COLO668 (cell line): ENCODE measurements at regions not wholly inside any gene's neighbourhood (a gene's known extent, or its start where the extent isn't known, plus 50 kb on each side); places are given as distances from the start of the nearest gene placed in this dataset.
A peak's percentile ranks its signal among the peaks of the same experiment; 100 is the strongest.

ENCODE experiments used
- DNase-seq: peaks from one replicate; lab custom pipeline; 2025; ENCODE audit not compliant: unreplicated experiment; lab: John Stamatoyannopoulos, UW

DNA sequence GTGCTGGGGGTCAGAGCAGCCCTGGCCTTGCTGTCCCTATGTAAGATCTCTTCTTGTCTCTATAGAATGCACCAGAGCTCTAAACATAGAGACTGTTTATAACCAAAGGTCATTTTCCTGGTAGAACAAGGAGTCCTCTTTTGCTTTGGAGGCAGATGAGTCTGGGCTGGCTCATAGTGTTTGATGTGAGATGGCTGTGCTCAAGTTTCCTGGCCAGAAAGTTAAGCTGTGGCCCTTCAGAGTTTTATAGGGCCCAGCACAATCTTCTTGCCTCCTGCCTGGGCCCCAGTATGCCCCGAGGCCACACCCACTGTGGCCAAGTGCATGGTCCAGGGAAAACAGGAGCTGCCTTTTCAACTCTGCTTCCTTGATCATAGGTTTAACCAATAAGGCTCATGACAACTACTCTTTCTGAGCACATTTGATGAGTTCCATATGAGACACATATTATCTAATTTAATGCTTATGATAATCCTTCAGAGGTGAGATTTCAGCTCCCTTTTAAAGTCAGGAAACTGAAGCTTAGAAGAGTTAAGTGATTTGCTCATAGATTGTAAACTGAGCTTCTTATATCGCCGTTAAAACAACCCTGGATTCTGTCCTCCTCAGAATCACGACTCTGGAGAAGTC is 66.3 kb downstream of the MYCN start:
- no peak for DNase-seq

DNA sequence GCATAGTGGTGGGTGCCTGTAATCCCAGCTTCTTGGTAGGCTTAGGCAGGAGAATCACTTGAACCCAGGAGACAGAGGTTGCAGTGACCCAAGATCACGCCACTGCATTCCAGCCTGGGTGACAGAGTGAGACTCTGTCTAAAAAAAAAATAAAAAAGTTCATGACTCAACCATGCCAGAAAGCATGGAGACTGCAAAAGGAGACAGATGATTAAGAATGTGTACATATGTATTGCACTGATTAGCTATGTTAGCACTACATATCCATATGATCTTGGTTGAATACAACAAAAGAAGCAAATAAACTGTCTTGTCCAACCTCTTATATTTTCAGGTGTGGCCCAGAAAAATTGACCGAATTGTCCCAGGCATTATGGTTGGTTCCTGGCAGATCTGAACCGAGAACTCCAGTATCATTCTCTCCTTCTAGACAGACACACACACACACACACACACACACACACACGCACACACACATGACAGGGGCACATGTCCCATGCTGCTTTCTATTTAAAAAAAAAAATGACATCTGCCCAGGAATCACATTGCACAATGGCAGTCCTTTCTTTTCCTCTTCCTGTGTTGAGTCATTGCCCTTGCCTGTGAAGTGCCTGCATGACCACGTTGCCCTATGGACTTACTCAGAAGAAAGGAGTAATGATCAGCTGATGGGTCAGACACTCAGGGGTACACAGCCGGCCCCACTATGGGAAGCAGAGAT is 65.6 kb downstream of the MYCN start:
- DNase-seq: peak; percentile 8

DNA sequence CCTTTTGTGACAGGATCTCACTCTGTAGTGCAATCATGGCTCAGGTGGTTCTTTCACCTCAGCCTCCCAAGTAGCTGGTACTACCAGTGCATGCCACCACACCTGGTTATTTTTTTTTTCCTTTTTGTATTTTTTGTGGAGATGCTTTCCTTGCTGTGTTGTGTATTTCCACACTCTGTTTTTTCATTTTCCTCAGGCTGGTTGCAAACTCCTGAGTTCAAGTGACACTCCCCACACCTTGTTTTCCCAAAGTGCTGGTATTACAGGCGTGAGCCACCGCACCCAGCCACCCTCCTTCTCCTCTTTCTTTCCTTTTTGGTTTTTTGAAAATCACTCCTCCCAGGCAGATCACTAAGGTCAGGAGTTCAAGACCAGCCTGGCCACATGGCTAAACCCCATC is 65.0 kb downstream of the MYCN start:
- no peak for DNase-seq

DNA sequence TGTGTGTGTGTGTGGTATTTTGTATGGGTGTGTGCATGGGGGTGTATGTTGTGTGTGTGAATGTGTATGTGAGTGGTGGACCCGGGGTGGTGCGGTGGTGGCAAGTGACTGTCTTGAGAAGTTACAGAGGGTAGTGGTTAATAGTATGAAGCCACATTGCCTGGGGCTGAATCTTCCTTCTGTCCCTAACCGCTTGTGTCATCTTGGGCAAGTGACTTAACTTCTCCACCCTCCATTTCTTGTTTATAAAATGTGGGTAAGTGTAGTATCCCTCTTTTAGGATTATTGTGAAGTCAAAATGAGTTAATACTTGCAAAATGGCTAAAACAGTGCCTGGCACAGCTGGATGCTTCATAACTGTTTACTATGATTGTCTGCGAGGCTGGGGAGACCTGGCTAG is 63.5 kb downstream of the MYCN start:
- no peak for DNase-seq

GRCh38 chr2:16003152-16003551 is 62.8 kb downstream of the MYCN start:
- DNase-seq: no peak

DNA sequence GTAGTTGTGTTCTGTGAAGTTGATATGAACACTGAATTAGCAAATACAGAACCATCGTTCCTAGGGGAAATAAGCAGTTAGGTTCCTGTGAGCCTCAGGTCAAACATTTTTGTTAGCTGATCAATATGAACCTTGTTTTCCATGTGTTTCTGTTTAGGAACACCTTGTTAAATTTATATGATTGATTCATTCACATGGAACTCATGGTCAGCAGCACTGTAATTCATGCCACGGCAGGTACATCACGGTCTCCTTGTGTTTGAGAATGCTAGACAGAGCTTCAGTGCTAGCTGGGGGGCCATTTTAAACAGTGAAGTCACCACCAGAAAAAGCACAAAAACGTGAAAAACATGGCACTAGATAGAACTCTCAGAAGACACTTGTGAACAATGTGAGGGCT is 62.2 kb downstream of the MYCN start:
- no peak for DNase-seq

DNA sequence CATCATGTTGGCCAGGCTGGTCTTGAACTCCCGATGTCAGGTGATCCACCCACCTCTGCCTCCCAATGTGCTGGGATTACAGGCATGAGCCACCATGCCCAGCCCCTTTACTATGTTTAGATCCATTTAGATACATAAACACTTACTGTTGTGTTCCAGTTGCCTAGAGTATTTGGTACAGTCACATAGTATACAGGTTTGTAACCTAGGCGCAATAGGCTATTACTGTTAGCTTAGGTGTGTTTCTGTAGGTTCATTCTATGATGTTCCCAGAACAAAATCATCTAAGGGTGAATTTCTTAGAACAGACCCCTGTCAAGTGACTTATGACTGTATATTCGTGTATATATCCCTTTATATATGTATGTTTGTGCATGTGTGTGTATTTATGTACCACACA is 61.8 kb downstream of the MYCN start:
- DNase-seq: no peak

DNA sequence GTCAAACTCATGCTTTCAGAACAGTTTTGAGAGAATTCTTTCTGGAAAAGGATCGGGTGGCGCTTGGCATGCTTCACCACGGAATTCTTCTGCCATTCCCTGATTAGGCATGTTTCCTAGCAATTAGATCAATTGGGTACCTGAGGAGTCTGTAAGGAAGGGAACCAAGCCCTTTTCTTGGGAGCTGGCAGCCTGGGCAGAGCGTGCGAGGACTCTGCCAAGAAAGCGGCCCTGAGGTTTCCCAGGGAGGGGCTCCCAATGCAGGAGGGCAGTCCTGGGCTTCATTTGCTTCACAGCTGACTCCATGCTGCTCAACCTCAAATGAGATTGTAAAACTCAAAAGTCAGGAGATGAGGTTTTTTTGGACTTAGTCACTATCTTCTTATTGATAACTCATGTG is 60.3 kb downstream of the MYCN start:
- DNase-seq: no peak

DNA sequence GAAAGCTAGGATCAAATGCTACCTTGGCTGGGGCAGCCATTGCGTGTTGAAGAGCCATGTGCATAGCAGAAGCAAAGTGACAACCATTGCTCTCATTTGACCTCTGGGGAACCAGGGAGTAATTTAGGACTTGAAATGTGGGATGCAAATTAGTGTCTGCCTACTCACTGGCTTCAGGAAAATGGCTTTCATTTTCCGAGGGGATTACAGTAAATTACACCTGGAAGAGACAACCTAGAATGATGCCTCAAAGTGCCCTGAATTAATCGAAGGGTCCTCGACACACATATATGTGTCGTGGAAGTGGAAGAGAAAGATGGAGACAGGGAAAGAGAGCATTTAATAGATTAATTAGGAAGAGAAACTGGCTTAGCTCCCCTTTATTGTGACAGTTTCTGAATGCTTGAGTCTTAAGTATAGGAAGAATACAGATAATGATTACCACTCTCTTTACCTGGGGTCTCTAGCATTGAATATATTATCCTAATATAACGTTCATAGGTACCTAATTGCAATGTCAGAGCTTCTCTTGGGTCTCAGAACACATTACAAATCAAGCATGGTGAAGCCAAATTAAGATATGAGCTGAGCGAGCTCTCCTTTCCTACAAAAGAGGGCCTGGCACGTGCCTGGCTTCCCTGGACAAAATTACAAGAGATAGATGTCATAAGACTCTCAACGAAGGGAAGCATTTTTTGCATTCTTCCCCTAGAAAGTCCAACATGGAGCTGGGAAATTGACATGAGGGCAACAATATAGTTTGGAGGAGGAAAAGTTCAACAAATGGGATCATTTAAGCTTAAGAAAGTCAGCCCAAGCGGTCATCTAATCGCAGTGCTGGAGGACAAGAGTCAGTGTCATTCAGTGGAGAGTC is 59.5 kb downstream of the MYCN start:
- DNase-seq: no peak

DNA sequence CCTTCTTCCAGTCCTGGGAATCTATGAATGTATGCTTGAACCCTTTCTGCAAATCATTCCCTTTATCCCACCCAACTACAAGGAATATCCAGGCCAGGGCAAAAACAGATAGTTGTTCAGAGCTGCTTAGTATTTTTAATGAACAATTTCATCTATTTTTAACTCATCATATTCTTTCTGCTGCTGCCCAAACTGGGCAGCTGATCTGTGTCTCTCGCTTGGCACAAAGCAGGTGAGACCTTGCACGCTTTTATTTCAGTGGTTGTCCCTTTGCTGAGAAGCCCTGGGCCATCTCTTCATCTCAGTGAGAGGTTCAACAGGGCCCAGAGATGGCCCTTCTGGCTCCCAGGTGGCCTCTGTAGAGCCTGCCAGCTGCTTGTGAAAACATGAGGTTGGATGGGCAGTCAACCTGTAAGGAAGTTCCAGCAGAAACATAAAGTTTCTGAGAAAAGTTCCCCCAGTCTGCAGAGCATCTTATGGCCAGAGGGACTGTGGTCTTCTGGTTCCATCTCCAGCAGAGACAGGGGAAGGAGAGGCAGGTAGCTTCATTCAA is 57.5 kb downstream of the MYCN start:
- no peak for DNase-seq

GRCh38 chr2:15996536-15997423 is 56.4 kb downstream of the MYCN start:
- DNase-seq: no peak
